Esophagus squamous epithelium (tissue), 4 donors: ENCODE measurements at regions not wholly inside any gene's neighbourhood (a gene's known extent, or its start where the extent isn't known, plus 50 kb on each side); places are given as distances from the start of the nearest gene placed in this dataset.

Source experiments
- POLR2A ChIP-seq, 4 donors: fragments of 450-650 bp; IDR thresholded peaks; one replicate each; pipeline ENCODE4 v1.6.1; 2017; ENCODE audit warnings: antibody characterized with exemption in 4 of 4, mild to moderate bottlenecking in 4 of 4, moderate library complexity in 3 of 4
- TF ChIP-seq, protein P1 (sequence below), 6 experiments: fragments of 450-650 bp in 4 of 6; fragments of 200-600 bp in 2 of 6; sonication (generic) in 2 of 6; IDR thresholded peaks; one replicate each; pipeline ENCODE4 v1.5.1; 2016 to 2019; ENCODE audit warnings: antibody characterized with exemption in 6 of 6, mild to moderate bottlenecking in 4 of 6, moderate library complexity in 4 of 6

GRCh38 chr5:50965654-50966375 is 299.4 kb downstream of the PARP8 start:
- TF ChIP-seq, protein P1, sequence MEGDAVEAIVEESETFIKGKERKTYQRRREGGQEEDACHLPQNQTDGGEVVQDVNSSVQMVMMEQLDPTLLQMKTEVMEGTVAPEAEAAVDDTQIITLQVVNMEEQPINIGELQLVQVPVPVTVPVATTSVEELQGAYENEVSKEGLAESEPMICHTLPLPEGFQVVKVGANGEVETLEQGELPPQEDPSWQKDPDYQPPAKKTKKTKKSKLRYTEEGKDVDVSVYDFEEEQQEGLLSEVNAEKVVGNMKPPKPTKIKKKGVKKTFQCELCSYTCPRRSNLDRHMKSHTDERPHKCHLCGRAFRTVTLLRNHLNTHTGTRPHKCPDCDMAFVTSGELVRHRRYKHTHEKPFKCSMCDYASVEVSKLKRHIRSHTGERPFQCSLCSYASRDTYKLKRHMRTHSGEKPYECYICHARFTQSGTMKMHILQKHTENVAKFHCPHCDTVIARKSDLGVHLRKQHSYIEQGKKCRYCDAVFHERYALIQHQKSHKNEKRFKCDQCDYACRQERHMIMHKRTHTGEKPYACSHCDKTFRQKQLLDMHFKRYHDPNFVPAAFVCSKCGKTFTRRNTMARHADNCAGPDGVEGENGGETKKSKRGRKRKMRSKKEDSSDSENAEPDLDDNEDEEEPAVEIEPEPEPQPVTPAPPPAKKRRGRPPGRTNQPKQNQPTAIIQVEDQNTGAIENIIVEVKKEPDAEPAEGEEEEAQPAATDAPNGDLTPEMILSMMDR (IDR thresholded peaks at IDR 0.05): no peak
- no peak for TF ChIP-seq POLR2A (IDR thresholded peaks at IDR 0.05)
